ENCODE measurements at regions not wholly inside any gene's neighbourhood (a gene's known extent, or its start where the extent isn't known, plus 50 kb on each side); places are given as distances from the start of the nearest gene placed in this dataset.

- WGBS = 37% methylated on average over 4 of the region's 4 CpGs
- Histone ChIP-seq H3K9me3 (no peaks in the 10 kb centered on the region), H3K4me1 (replicated peaks) (no peaks in the 10 kb centered on the region), H3K4me3 (no peak overlapping the region), H3K27me3 (replicated peaks; ENCODE audit: insufficient read depth) (peaks cover 3% of the 10 kb centered on the region), H3K27ac (no peak overlapping the region), H3K36me3 (no peaks in the 10 kb centered on the region)
- intact Hi-C loops (cut with DNase I) = no loop called here
- DNase-seq (ENCODE audit: low spot score) = no peak
- no peak for TF ChIP-seq POLR2AphosphoS5 (IDR thresholded peaks at IDR 0.05)
- TF ChIP-seq, protein P1, sequence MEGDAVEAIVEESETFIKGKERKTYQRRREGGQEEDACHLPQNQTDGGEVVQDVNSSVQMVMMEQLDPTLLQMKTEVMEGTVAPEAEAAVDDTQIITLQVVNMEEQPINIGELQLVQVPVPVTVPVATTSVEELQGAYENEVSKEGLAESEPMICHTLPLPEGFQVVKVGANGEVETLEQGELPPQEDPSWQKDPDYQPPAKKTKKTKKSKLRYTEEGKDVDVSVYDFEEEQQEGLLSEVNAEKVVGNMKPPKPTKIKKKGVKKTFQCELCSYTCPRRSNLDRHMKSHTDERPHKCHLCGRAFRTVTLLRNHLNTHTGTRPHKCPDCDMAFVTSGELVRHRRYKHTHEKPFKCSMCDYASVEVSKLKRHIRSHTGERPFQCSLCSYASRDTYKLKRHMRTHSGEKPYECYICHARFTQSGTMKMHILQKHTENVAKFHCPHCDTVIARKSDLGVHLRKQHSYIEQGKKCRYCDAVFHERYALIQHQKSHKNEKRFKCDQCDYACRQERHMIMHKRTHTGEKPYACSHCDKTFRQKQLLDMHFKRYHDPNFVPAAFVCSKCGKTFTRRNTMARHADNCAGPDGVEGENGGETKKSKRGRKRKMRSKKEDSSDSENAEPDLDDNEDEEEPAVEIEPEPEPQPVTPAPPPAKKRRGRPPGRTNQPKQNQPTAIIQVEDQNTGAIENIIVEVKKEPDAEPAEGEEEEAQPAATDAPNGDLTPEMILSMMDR (IDR thresholded peaks at IDR 0.05) = no peak
- no peak for TF ChIP-seq POLR2A (IDR thresholded peaks at IDR 0.05)
These were observed 77.2 kb upstream of the NDUFV2 start for GRCh38 chr18:9025091-9025838.

- Histone ChIP-seq H3K4me3 (no peak overlapping the region), H3K4me1 (replicated peaks) (no peaks in the 10 kb centered on the region), H3K27ac (no peak overlapping the region), H3K27me3 (replicated peaks; ENCODE audit: insufficient read depth) (peaks cover 3% of the 10 kb centered on the region), H3K36me3 (no peaks in the 10 kb centered on the region), H3K9me3 (no peaks in the 10 kb centered on the region)
- WGBS = 97% methylated on average over 2 of the region's 2 CpGs
- intact Hi-C loops (cut with DNase I) = no loop called here
- no peak for DNase-seq (ENCODE audit: low spot score)
- TF ChIP-seq POLR2AphosphoS5 (IDR thresholded peaks at IDR 0.05) (no peak), POLR2A (IDR thresholded peaks at IDR 0.05) (no peak)
- TF ChIP-seq, protein P1 (IDR thresholded peaks at IDR 0.05) = no peak
These were observed 73.4 kb upstream of the NDUFV2 start for GRCh38 chr18:9029131-9029530.

DNA sequence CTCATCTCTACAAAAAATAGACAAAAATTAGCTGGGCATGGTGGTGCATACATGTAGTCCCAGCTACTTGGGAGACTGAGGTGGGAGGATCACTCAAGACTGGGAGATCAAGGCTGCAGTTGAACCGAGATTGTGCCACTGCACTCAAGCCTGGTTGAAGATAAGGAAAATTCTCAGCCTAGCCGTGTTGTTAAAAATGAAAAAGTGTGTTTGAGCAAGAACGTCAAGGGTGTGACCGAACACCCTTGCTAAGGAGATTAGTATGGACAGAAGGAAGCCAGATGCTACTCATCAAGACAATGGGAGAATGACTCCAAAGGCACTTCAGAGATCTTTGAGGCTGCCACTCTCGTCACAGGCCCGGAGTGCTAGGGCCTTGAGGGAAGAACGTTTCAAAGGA, 70.0 kb upstream of the NDUFV2 start:
- TF ChIP-seq POLR2AphosphoS5 (IDR thresholded peaks at IDR 0.05) (no peak), POLR2A (IDR thresholded peaks at IDR 0.05) (no peak)
- TF ChIP-seq, protein P1 (IDR thresholded peaks at IDR 0.05) = no peak
- Histone ChIP-seq H3K4me3 (no peak overlapping the region), H3K4me1 (replicated peaks) (no peaks in the 10 kb centered on the region), H3K9me3 (no peaks in the 10 kb centered on the region), H3K27ac (no peak overlapping the region), H3K27me3 (replicated peaks; ENCODE audit: insufficient read depth) (peaks cover 3% of the 10 kb centered on the region), H3K36me3 (no peaks in the 10 kb centered on the region)
- DNase-seq (ENCODE audit: low spot score) = no peak
- intact Hi-C loops (cut with DNase I) = no loop called here
- 95% methylated on average over 7 of the region's 7 CpGs for WGBS

GRCh38 chr18:9038277-9038871, 64.1 kb upstream of the NDUFV2 start:
- no peaks in the 10 kb centered on the region for H3K27me3 ChIP-seq (replicated peaks; ENCODE audit: insufficient read depth)
- 70% methylated on average over 7 of the region's 7 CpGs for WGBS
- no peak overlapping the region for H3K27ac ChIP-seq
- H3K9me3 ChIP-seq = no peaks in the 10 kb centered on the region
- TF ChIP-seq POLR2A (IDR thresholded peaks at IDR 0.05) (no peak), POLR2AphosphoS5 (IDR thresholded peaks at IDR 0.05) (no peak)
- TF ChIP-seq, protein P1 (IDR thresholded peaks at IDR 0.05) = no peak
- intact Hi-C loops (cut with DNase I) = no loop called here
- no peaks in the 10 kb centered on the region for H3K4me1 ChIP-seq (replicated peaks)
- no peaks in the 10 kb centered on the region for H3K36me3 ChIP-seq
- DNase-seq (ENCODE audit: low spot score) = no peak
- no peak overlapping the region for H3K4me3 ChIP-seq

Measured in prostate gland (tissue), 2 donors.